SK-N-SH treated with all-trans-retinoic acid at 6 μM for 48 hours (cell line): ENCODE measurements at regions not wholly inside any gene's neighbourhood (a gene's known extent, or its start where the extent isn't known, plus 50 kb on each side); places are given as distances from the start of the nearest gene placed in this dataset.

Experiments
- ATAC-seq: fragments of 200-7000 bp; cut with Tn5 transposase; 3 replicates; pipeline ENCODE4 v1.9.1; 2020; ENCODE audit warnings: mild to moderate bottlenecking, moderate library complexity
- ARNTL ChIP-seq: fragments of 450-650 bp; formaldehyde crosslinking; IDR thresholded peaks from 2 replicates; pipeline ENCODE4 v1.5.0; 2020; ENCODE audit warnings: low read depth, mild to moderate bottlenecking, moderate library complexity, borderline replicate concordance
- BACH2 ChIP-seq: fragments of 250-450 bp; sonication (Bioruptor Pico); IDR thresholded peaks from 2 replicates; pipeline ENCODE4 v1.9.0; 2021; ENCODE audit warnings: mild to moderate bottlenecking, borderline replicate concordance
- CSDC2 ChIP-seq: fragments of 250-450 bp; sonication (Bioruptor Pico); IDR thresholded peaks from 2 replicates; pipeline ENCODE4 v1.5.0; 2020; ENCODE audit warnings: mild to moderate bottlenecking, moderate library complexity
- ESRRG ChIP-seq: fragments of 250-450 bp; sonication (Bioruptor Pico); IDR thresholded peaks from 2 replicates; pipeline ENCODE4 v1.6.1; 2021; ENCODE audit warnings: mild to moderate bottlenecking
- ISL1 ChIP-seq: fragments of 250-450 bp; sonication (Bioruptor Pico); IDR thresholded peaks from 2 replicates; pipeline ENCODE4 v2.1.2; 2022; ENCODE audit warnings: mild to moderate bottlenecking, moderate library complexity
- PPARA ChIP-seq: fragments of 250-450 bp; sonication (Bioruptor Pico); IDR thresholded peaks from 2 replicates; pipeline ENCODE4 v1.5.0; 2020; ENCODE audit warnings: mild to moderate bottlenecking, borderline replicate concordance
- RARB ChIP-seq: fragments of 250-450 bp; sonication (Bioruptor Pico); IDR thresholded peaks from 2 replicates; pipeline ENCODE4 v1.8.0; 2021; ENCODE audit warnings: mild to moderate bottlenecking, moderate library complexity
- SNAI2 ChIP-seq: fragments of 250-450 bp; sonication (Bioruptor Pico); IDR thresholded peaks from 2 replicates; pipeline ENCODE4 v1.5.0; 2020; ENCODE audit warnings: mild to moderate bottlenecking, moderate library complexity
- TCF4 ChIP-seq: fragments of 250-450 bp; sonication (Bioruptor Pico); IDR thresholded peaks from 2 replicates; pipeline ENCODE4 v1.8.0; 2021; ENCODE audit warnings: mild to moderate bottlenecking, moderate library complexity, borderline replicate concordance
- TOX ChIP-seq: fragments of 250-450 bp; sonication (Bioruptor Pico); IDR thresholded peaks from 2 replicates; pipeline ENCODE4 v1.8.0; 2021; ENCODE audit warnings: mild to moderate bottlenecking, moderate library complexity, borderline replicate concordance
- ZFP3 ChIP-seq: fragments of 250-450 bp; sonication (Bioruptor Pico); IDR thresholded peaks from 2 replicates; pipeline ENCODE4 v1.5.0; 2020; ENCODE audit warnings: mild to moderate bottlenecking, moderate library complexity
- ZFP30 ChIP-seq: fragments of 450-650 bp; formaldehyde crosslinking; IDR thresholded peaks from 2 replicates; pipeline ENCODE4 v1.5.0; 2022; ENCODE audit warnings: mild to moderate bottlenecking, moderate library complexity
- ZNF565 ChIP-seq: fragments of 450-650 bp; formaldehyde crosslinking; conservative IDR thresholded peaks from 2 replicates; pipeline ENCODE4 v1.5.0; 2020; ENCODE audit warnings: low read depth, mild to moderate bottlenecking, moderate library complexity
- TF ChIP-seq, protein P1 (sequence below): fragments of 250-450 bp; sonication (Bioruptor Pico); IDR thresholded peaks from 2 replicates; pipeline ENCODE4 v1.5.1; 2021; ENCODE audit warnings: mild to moderate bottlenecking, moderate library complexity
- TF ChIP-seq, protein P2 (sequence below): fragments of 250-450 bp; sonication (Bioruptor Pico); IDR thresholded peaks from 2 replicates; pipeline ENCODE4 v1.8.0; 2020; ENCODE audit warnings: mild to moderate bottlenecking, moderate library complexity, borderline replicate concordance
- TF ChIP-seq, protein P3 (sequence below): fragments of 250-450 bp; sonication (Bioruptor Pico); IDR thresholded peaks from 2 replicates; pipeline ENCODE4 v1.8.0; 2021; ENCODE audit warnings: low read depth, mild to moderate bottlenecking, moderate library complexity, borderline replicate concordance
- TF ChIP-seq, protein P4 (sequence below): fragments of 250-450 bp; sonication (Bioruptor Pico); IDR thresholded peaks from 2 replicates; pipeline ENCODE4 v1.5.0; 2020; ENCODE audit warnings: mild to moderate bottlenecking, moderate library complexity

DNA sequence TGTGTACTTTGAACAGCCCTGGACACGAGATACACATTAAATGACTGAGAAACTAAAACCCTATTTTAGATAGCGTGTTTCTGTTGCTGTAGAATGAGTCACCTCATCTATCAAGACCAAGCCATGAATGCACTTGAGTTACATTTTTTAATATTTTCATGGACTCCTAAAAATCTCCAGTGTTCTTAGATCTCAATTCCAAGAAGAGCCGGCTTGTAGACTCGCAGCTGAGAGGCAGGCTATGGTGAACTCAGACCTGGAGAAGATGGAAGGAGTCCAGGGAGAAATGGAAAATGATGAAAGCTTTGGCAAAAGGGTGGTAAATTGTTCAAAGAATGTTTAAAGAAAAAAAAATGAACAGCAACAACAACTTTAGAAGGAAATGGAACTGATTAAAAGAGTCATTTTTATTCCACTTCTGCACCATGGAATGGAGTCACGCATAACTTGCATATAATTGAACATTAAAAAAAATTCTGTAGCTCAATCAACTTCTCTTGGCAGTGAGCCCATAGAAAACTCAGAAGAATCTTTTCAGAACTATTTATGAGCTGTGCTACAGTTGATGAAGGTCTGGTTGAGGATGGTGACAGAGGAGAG is 129.8 kb downstream of the MXRA5 start:
- ATAC-seq = no peak
- TF ChIP-seq, protein P1, sequence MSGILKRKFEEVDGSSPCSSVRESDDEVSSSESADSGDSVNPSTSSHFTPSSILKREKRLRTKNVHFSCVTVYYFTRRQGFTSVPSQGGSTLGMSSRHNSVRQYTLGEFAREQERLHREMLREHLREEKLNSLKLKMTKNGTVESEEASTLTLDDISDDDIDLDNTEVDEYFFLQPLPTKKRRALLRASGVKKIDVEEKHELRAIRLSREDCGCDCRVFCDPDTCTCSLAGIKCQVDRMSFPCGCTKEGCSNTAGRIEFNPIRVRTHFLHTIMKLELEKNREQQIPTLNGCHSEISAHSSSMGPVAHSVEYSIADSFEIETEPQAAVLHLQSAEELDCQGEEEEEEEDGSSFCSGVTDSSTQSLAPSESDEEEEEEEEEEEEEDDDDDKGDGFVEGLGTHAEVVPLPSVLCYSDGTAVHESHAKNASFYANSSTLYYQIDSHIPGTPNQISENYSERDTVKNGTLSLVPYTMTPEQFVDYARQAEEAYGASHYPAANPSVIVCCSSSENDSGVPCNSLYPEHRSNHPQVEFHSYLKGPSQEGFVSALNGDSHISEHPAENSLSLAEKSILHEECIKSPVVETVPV (CRISPR knock-in tag) = no peak
- TF ChIP-seq, protein P2, sequence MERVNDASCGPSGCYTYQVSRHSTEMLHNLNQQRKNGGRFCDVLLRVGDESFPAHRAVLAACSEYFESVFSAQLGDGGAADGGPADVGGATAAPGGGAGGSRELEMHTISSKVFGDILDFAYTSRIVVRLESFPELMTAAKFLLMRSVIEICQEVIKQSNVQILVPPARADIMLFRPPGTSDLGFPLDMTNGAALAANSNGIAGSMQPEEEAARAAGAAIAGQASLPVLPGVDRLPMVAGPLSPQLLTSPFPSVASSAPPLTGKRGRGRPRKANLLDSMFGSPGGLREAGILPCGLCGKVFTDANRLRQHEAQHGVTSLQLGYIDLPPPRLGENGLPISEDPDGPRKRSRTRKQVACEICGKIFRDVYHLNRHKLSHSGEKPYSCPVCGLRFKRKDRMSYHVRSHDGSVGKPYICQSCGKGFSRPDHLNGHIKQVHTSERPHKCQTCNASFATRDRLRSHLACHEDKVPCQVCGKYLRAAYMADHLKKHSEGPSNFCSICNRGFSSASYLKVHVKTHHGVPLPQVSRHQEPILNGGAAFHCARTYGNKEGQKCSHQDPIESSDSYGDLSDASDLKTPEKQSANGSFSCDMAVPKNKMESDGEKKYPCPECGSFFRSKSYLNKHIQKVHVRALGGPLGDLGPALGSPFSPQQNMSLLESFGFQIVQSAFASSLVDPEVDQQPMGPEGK (CRISPR knock-in tag) = no peak
- no peak for TF ChIP-seq TCF4 (CRISPR knock-in tag)

DNA sequence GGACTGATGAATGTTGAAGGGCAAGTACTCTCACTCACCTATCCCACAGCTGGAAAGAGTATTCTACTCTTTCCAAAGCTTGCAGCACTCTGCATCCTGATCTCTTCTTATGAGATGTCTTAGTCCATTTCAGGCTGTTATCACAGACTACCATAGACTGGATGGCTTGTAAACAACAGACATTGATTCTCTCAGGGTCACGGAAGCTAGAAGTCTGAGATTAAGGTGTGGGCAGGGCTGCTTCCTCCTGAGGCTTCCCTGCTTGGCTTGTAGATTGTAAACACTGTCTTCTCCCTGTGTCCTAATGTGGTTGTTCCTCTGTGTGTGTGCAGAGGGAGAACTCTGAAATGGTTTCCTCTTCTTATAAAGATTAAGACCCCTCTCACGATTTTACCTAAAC is 131.2 kb downstream of the MXRA5 start:
- no peak for TF ChIP-seq TCF4 (CRISPR knock-in tag)
- no peak for TF ChIP-seq CSDC2 (CRISPR knock-in tag)
- no peak for ATAC-seq

DNA sequence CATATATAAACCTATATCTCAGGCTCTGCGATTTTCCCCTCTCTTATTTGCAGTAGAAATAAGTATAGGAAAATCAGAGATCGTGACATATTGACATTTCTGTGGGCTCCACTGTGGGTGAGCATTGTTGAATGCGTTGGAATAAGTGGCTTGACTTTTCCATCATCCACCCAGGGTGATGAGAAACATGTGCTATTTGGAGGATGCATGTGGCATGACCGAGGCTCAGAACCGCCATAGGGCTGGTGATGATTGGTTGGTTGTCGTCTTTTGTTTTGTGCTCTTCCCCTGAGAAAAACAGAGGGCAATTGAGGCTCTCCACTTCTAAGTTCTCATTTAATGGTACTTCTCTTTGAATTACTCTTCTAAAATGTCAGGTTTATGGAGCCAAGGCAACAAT is 140.1 kb downstream of the MXRA5 start:
- no peak for TF ChIP-seq ZFP30 (CRISPR knock-in tag)
- no peak for TF ChIP-seq ZNF565
- no peak for TF ChIP-seq ZFP3 (CRISPR knock-in tag)
- TF ChIP-seq RARB (CRISPR knock-in tag) = no peak
- no peak for TF ChIP-seq PPARA (CRISPR knock-in tag)
- TF ChIP-seq CSDC2 (CRISPR knock-in tag) = no peak
- TF ChIP-seq, all 23 proteins: peak for 0
- ATAC-seq = no peak

DNA sequence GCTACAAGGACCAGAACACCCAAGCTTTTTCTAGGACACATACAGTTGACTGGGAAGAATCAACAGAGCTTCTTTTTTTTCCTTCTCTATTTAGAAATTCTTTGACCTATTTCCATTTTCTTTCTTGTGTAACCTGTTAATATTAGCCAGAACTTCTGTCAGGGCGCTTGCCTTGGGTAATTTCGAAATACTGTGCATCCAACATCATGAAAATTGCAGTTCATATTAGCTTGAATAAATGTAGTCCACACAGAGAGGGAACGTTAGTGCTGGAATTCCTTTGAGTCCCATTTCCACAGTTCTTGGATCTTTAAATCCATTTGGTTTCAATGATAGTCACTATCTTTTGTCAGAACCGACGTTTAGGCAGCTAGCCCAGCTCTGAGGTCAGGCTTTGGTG is 141.8 kb downstream of the MXRA5 start:
- TF ChIP-seq, protein P1 (CRISPR knock-in tag) = no peak
- TF ChIP-seq ESRRG (CRISPR knock-in tag) (no peak), ISL1 (CRISPR knock-in tag) (no peak), ARNTL (CRISPR knock-in tag) (no peak), BACH2 (no peak), CSDC2 (CRISPR knock-in tag) (no peak), SNAI2 (no peak), ZFP3 (CRISPR knock-in tag) (no peak), ZFP30 (CRISPR knock-in tag) (no peak)
- TF ChIP-seq, protein P3, sequence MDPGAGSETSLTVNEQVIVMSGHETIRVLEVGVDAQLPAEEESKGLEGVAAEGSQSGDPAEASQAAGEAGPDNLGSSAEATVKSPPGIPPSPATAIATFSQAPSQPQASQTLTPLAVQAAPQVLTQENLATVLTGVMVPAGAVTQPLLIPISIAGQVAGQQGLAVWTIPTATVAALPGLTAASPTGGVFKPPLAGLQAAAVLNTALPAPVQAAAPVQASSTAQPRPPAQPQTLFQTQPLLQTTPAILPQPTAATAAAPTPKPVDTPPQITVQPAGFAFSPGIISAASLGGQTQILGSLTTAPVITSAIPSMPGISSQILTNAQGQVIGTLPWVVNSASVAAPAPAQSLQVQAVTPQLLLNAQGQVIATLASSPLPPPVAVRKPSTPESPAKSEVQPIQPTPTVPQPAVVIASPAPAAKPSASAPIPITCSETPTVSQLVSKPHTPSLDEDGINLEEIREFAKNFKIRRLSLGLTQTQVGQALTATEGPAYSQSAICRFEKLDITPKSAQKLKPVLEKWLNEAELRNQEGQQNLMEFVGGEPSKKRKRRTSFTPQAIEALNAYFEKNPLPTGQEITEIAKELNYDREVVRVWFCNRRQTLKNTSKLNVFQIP (CRISPR knock-in tag) = no peak
- no peak for ATAC-seq

DNA sequence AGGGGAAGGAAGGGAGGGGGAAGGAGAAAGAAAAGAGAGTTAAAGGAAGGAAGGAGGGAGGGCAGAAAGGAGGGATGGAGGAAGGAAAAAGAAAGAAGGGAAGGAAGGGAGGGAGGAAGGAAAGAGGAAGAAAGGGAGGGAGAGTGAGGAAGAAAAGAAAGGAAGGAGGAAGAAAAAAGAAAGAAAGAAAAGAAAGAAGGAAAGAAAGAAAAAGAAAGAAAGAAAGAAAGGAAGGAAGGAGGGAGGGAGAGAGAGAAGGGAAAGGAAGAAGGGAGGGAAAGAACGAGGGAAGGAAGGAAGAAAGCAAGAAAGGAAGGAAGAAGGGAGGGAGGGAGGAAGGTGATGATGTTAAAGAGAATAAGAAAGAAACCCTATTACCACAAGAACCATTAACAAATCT is 150.6 kb downstream of the MXRA5 start:
- TF ChIP-seq ARNTL (CRISPR knock-in tag) = no peak
- TF ChIP-seq, protein P4, sequence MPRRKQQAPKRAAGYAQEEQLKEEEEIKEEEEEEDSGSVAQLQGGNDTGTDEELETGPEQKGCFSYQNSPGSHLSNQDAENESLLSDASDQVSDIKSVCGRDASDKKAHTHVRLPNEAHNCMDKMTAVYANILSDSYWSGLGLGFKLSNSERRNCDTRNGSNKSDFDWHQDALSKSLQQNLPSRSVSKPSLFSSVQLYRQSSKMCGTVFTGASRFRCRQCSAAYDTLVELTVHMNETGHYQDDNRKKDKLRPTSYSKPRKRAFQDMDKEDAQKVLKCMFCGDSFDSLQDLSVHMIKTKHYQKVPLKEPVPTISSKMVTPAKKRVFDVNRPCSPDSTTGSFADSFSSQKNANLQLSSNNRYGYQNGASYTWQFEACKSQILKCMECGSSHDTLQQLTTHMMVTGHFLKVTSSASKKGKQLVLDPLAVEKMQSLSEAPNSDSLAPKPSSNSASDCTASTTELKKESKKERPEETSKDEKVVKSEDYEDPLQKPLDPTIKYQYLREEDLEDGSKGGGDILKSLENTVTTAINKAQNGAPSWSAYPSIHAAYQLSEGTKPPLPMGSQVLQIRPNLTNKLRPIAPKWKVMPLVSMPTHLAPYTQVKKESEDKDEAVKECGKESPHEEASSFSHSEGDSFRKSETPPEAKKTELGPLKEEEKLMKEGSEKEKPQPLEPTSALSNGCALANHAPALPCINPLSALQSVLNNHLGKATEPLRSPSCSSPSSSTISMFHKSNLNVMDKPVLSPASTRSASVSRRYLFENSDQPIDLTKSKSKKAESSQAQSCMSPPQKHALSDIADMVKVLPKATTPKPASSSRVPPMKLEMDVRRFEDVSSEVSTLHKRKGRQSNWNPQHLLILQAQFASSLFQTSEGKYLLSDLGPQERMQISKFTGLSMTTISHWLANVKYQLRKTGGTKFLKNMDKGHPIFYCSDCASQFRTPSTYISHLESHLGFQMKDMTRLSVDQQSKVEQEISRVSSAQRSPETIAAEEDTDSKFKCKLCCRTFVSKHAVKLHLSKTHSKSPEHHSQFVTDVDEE = no peak
- no peak for TF ChIP-seq BACH2
- no peak for TF ChIP-seq ZFP3 (CRISPR knock-in tag)
- TF ChIP-seq, protein P2 (CRISPR knock-in tag) = no peak
- no peak for TF ChIP-seq ZNF565
- TF ChIP-seq TOX (CRISPR knock-in tag) = no peak
- no peak for TF ChIP-seq TCF4 (CRISPR knock-in tag)
- TF ChIP-seq, all 23 proteins: peak for 0
- ATAC-seq = no peak
